HEK293 (cell line): ENCODE measurements at regions not wholly inside any gene's neighbourhood (a gene's known extent, or its start where the extent isn't known, plus 50 kb on each side); places are given as distances from the start of the nearest gene placed in this dataset.

Experiments used
- WT1 ChIP-seq: fragments of 450-650 bp; formaldehyde crosslinking; IDR thresholded peaks from 2 replicates; pipeline ENCODE4 v1.5.1; 2016; ENCODE audit warnings: missing biosample characterization, missing genetic modification characterization
- ZNF146 ChIP-seq: fragments of 450-650 bp; formaldehyde crosslinking; IDR thresholded peaks from 2 replicates; pipeline ENCODE4 v1.5.1; 2016; ENCODE audit warnings: missing biosample characterization, missing genetic modification characterization
- ZNF2 ChIP-seq: fragments of 450-650 bp; formaldehyde crosslinking; IDR thresholded peaks from 2 replicates; pipeline ENCODE4 v1.5.1; 2016; ENCODE audit warnings: missing biosample characterization, missing genetic modification characterization
- ZNF350 ChIP-seq: fragments of 450-650 bp; formaldehyde crosslinking; IDR thresholded peaks from 2 replicates; pipeline ENCODE4 v1.5.0; 2017; ENCODE audit warnings: missing biosample characterization, mild to moderate bottlenecking, missing genetic modification characterization
- TF ChIP-seq, protein P1 (sequence below): fragments of 450-650 bp; formaldehyde crosslinking; IDR thresholded peaks from 2 replicates; pipeline ENCODE4 v1.5.1; 2016; ENCODE audit warnings: missing biosample characterization, missing genetic modification characterization
- TF ChIP-seq, protein P2 (sequence below): fragments of 450-650 bp; formaldehyde crosslinking; IDR thresholded peaks from 2 replicates; pipeline ENCODE4 v1.5.1; 2017; ENCODE audit warnings: missing biosample characterization, missing genetic modification characterization

DNA sequence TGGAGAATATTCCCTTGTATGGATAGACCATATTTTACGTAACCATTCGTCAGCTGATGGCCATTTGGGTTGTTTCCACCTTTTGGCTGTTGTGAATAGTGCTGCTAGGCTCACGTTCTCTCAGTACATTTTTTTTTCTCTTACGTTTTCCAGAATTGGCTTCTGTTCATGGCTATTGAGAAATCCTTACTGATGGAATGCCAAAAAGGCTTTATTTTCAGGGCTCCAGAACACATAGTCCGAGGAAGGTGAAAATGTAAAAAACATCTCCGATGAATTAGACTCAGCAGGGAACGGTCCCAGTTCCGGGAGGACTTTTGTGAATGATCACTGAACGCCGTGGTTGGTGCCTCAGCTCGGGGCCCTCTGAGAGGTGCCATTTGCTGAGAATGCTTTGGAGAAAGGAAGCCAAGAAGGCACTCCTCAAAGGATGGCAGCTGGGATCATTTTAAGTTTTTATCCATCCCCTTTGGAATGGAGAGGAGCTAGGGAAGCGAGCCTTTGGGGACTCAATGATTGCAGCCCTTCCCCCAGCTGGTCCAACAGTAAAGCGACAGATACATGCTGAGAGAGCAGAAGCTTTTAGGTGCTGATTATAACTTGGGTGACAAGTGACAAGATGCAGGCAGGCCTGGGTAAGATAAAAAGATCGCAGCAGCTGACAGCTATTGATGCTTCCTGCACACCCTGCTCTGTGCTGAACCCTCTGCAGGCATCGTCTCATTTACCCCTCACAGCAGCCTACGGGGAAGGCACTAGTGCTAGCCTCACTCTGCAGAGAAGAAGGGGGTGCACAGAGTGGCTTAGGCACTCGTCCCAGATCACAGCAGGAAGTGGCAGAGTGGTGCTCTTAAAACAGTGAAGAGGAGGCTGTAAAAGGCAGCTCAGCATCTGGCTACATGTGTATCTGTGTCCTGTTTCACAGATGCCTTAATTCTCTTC lies 133.4 kb upstream of the KCNG1 start:
- TF ChIP-seq, protein P1, sequence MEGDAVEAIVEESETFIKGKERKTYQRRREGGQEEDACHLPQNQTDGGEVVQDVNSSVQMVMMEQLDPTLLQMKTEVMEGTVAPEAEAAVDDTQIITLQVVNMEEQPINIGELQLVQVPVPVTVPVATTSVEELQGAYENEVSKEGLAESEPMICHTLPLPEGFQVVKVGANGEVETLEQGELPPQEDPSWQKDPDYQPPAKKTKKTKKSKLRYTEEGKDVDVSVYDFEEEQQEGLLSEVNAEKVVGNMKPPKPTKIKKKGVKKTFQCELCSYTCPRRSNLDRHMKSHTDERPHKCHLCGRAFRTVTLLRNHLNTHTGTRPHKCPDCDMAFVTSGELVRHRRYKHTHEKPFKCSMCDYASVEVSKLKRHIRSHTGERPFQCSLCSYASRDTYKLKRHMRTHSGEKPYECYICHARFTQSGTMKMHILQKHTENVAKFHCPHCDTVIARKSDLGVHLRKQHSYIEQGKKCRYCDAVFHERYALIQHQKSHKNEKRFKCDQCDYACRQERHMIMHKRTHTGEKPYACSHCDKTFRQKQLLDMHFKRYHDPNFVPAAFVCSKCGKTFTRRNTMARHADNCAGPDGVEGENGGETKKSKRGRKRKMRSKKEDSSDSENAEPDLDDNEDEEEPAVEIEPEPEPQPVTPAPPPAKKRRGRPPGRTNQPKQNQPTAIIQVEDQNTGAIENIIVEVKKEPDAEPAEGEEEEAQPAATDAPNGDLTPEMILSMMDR: no peak
- TF ChIP-seq WT1 (tag by site-specific recombination): no peak
- TF ChIP-seq, protein P2, sequence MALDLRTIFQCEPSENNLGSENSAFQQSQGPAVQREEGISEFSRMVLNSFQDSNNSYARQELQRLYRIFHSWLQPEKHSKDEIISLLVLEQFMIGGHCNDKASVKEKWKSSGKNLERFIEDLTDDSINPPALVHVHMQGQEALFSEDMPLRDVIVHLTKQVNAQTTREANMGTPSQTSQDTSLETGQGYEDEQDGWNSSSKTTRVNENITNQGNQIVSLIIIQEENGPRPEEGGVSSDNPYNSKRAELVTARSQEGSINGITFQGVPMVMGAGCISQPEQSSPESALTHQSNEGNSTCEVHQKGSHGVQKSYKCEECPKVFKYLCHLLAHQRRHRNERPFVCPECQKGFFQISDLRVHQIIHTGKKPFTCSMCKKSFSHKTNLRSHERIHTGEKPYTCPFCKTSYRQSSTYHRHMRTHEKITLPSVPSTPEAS (tag by site-specific recombination): no peak
- no peak for TF ChIP-seq ZNF146 (tag by site-specific recombination)
- no peak for TF ChIP-seq ZNF2 (tag by site-specific recombination)
- no peak for TF ChIP-seq ZNF350 (tag by site-specific recombination)
